ENCODE measurements at regions not wholly inside any gene's neighbourhood (a gene's known extent, or its start where the extent isn't known, plus 50 kb on each side); places are given as distances from the start of the nearest gene placed in this dataset.

- ATAC-seq (no peak), DNase-seq (ENCODE audit: low spot score) (no peak)
- no peaks in the 10 kb centered on the region for H3K27me3 ChIP-seq (ENCODE audit: insufficient read depth)
- H3K36me3 ChIP-seq (ENCODE audit: insufficient read depth): no peaks in the 10 kb centered on the region
- H3K4me2 ChIP-seq: no peak overlapping the region
- H3K4me1 ChIP-seq (ENCODE audit: insufficient read depth): peaks cover 8% of the 10 kb centered on the region
- Mint-ChIP-seq H3K27ac (no peak overlapping the region), H3K4me1 (peaks cover 2% of the 10 kb centered on the region; the same call in 1 of the 3 replicates), H3K9me3 (peaks cover under 1% of the 10 kb centered on the region; the same call in 2 of the 3 replicates), H3K27me3 (ENCODE audit: insufficient read depth, low read depth, poor library complexity) (no peaks in the 10 kb centered on the region), H3K4me3 (no peak overlapping the region), H3K36me3 (ENCODE audit: low read depth) (no peaks in the 10 kb centered on the region)
- no peaks in the 10 kb centered on the region for H3F3A ChIP-seq (replicated peaks; ENCODE audit: low read depth)
- no peak overlapping the region for H3K27ac ChIP-seq (ENCODE audit: low read depth)
- no peaks in the 10 kb centered on the region for H4K20me1 ChIP-seq (replicated peaks; ENCODE audit: insufficient read depth)
- H3K79me2 ChIP-seq (replicated peaks; ENCODE audit: insufficient read depth): no peaks in the 10 kb centered on the region
- TF ChIP-seq CREB1 (CRISPR knock-in tag; IDR thresholded peaks at IDR 0.05; ENCODE audit: low read depth) (no peak), ZNF462 (CRISPR knock-in tag; IDR thresholded peaks at IDR 0.05) (no peak), STAT1 (IDR thresholded peaks at IDR 0.05; ENCODE audit: unreplicated experiment) (no peak), ZNF331 (CRISPR knock-in tag; IDR thresholded peaks at IDR 0.05; ENCODE audit: low read depth) (no peak), REST (IDR thresholded peaks at IDR 0.05; ENCODE audit: unreplicated experiment) (no peak), POLR2AphosphoS5 (IDR thresholded peaks at IDR 0.05; ENCODE audit: low read depth) (no peak), CTCF (conservative IDR thresholded peaks at IDR 0.05; ENCODE audit: low read depth in 2 of 2) (no peak), EZH2 (IDR thresholded peaks at IDR 0.05; ENCODE audit: low read depth, unreplicated experiment) (no peak), ZNF114 (CRISPR knock-in tag; IDR thresholded peaks at IDR 0.05) (no peak), NANOG (IDR thresholded peaks at IDR 0.05; ENCODE audit: borderline replicate concordance) (no peak), ETS1 (IDR thresholded peaks at IDR 0.05) (no peak), EZH2phosphoT487 (IDR thresholded peaks at IDR 0.05; ENCODE audit: unreplicated experiment) (no peak), JUNB (IDR thresholded peaks at IDR 0.05; ENCODE audit: unreplicated experiment) (no peak)
- H2AFZ ChIP-seq: no peak overlapping the region
- no peak overlapping the region for H3K4me3 ChIP-seq
- no peaks in the 10 kb centered on the region for H3K9me2 ChIP-seq (ENCODE audit: insufficient read depth)
Observed at GRCh38 chr4:43837171-43837570, 611.4 kb downstream of the KCTD8 start.

Measured in GM23338 (cell line).